K562 (cell line): ENCODE measurements at regions not wholly inside any gene's neighbourhood (a gene's known extent, or its start where the extent isn't known, plus 50 kb on each side); places are given as distances from the start of the nearest gene placed in this dataset.

ENCODE experiments used
- GTF2E2 ChIP-seq: fragments of 200-800 bp; sonication (Bioruptor generic); IDR thresholded peaks from 2 replicates; pipeline ENCODE4 v1.6.1; 2016; ENCODE audit warnings: missing genetic modification characterization, missing compliant biosample characterization
- HDAC3 ChIP-seq: fragments of 450-650 bp; IDR thresholded peaks from 2 replicates; pipeline ENCODE4 v1.6.1; 2018; ENCODE audit warnings: borderline replicate concordance, mild to moderate bottlenecking, moderate library complexity; ENCODE audit not compliant: partially characterized antibody
- JUN ChIP-seq, 2 experiments: sonication (generic) in 1 of 2; formaldehyde crosslinking in 1 of 2; IDR thresholded peaks; 2 replicates each; pipeline versions ENCODE4 v1.6.1 to v1.8.0; 2012 to 2022; ENCODE audit warnings: borderline replicate concordance in 2 of 2, mild to moderate bottlenecking in 2 of 2, improper control_type of control experiment in 1 of 2, low read depth in 1 of 2, low read length in 1 of 2, missing genetic modification reagents in 1 of 2
- KLF16 ChIP-seq: IDR thresholded peaks from 2 replicates; pipeline ENCODE4 v1.6.1; 2016; ENCODE audit warnings: antibody characterized with exemption
- NR2F6 ChIP-seq: fragments of 450-650 bp; formaldehyde crosslinking; IDR thresholded peaks from 2 replicates; pipeline ENCODE4 v1.4.0; 2020; ENCODE audit warnings: mild to moderate bottlenecking
- OTX1 ChIP-seq: fragments of 450-650 bp; formaldehyde crosslinking; IDR thresholded peaks from 2 replicates; pipeline ENCODE4 v1.4.0; 2022; ENCODE audit warnings: mild to moderate bottlenecking
- RBBP5 ChIP-seq: fragments of 200-600 bp; sonication (generic); IDR thresholded peaks from 2 replicates; pipeline ENCODE4 v1.6.1; 2012; ENCODE audit warnings: borderline replicate concordance, mild to moderate bottlenecking, low read length, control low read depth, inconsistent platforms; ENCODE audit not compliant: insufficient read depth, poor library complexity, severe bottlenecking
- U2AF2 ChIP-seq: fragments of 200-400 bp; formaldehyde crosslinking; optimal IDR thresholded peaks from 2 replicates; pipeline ENCODE3; 2017; ENCODE audit warnings: low read depth, mild to moderate bottlenecking, low read length
- ZNF134 ChIP-seq: fragments of 250-450 bp; sonication (Bioruptor Pico); conservative IDR thresholded peaks from 2 replicates; pipeline ENCODE4 v1.4.0; 2020
- ZNF23 ChIP-seq: fragments of 250-450 bp; sonication (Bioruptor Pico); IDR thresholded peaks from 2 replicates; pipeline ENCODE4 v1.4.0; 2020; ENCODE audit warnings: mild to moderate bottlenecking
- ZNF76 ChIP-seq: fragments of 250-450 bp; sonication (Bioruptor Pico); IDR thresholded peaks from 2 replicates; pipeline ENCODE4 v1.4.0; 2020; ENCODE audit warnings: mild to moderate bottlenecking, moderate library complexity, borderline replicate concordance
- TF ChIP-seq, protein P1 (sequence below): IDR thresholded peaks from 2 replicates; pipeline ENCODE4 v1.6.1; 2011; ENCODE audit warnings: borderline replicate concordance, low read depth, mild to moderate bottlenecking, moderate library complexity, low read length; ENCODE audit not compliant: insufficient read depth, poor library complexity, severe bottlenecking
- TF ChIP-seq, protein P2 (sequence below): fragments of 250-450 bp; sonication (Bioruptor Pico); IDR thresholded peaks from 2 replicates; pipeline ENCODE4 v1.9.0; 2021; ENCODE audit warnings: mild to moderate bottlenecking, inconsistent platforms
- TF ChIP-seq, protein P3 (sequence below), 2 experiments: fragments of 150-350 bp in 1 of 2; IDR thresholded peaks; 2 replicates each; pipeline ENCODE4 v1.6.1; 2012 to 2016; ENCODE audit warnings: low read depth in 2 of 2, low read length in 2 of 2, mild to moderate bottlenecking in 1 of 2, moderate library complexity in 1 of 2
- TF ChIP-seq, protein P4 (sequence below): sonication (generic); formaldehyde crosslinking; IDR thresholded peaks from 2 replicates; pipeline ENCODE4 v1.8.0; 2022; ENCODE audit warnings: missing genetic modification reagents, mild to moderate bottlenecking, moderate library complexity, borderline replicate concordance

DNA sequence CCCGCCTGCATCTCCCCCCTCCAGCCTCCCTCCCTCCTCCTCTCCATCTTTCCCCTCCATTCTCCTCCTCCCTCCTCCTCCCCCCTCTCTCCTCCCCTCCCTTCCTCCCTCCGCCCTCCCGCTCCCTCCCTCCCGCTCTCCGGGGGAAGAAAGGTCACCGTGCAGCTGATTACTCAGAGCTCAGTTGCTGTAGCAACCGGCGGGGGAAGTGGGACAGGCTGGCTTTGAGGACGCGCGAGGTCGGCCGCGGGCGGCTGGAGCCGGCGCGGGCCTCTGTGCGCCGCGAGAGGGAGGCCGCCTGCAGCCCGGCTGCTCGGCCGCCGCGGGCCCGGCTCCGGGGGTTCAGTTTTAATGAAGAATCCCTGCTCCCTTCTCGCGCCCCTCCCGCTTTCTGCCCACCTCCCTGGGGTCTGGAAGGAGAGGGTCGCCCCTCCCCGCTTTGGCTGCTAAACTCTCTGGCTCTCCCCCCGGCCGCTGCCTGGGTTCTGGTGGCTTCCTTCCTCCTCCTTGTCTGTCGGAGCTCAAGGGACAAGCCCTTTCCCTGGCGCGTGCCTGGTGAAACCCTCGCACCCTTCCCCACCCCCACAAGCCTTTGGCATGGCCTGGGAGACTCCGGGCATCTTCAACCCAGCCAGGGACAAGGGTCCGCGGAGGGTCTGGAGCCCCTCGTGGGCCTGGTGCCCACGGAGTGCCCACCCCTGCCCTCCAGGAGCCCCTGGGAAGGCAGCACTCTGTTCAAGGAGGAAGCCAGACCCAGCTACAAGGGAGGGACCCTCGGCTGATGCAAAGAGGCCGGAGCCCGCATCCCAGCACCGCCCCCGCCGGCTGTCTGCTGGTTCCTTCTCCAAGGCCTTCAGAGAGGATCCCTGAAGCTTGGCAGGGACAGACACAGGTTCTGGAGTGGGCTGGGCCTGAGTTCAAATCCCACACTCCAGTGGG, 160.3 kb downstream of the C9orf50 start (continued):
- TF ChIP-seq, protein P1, sequence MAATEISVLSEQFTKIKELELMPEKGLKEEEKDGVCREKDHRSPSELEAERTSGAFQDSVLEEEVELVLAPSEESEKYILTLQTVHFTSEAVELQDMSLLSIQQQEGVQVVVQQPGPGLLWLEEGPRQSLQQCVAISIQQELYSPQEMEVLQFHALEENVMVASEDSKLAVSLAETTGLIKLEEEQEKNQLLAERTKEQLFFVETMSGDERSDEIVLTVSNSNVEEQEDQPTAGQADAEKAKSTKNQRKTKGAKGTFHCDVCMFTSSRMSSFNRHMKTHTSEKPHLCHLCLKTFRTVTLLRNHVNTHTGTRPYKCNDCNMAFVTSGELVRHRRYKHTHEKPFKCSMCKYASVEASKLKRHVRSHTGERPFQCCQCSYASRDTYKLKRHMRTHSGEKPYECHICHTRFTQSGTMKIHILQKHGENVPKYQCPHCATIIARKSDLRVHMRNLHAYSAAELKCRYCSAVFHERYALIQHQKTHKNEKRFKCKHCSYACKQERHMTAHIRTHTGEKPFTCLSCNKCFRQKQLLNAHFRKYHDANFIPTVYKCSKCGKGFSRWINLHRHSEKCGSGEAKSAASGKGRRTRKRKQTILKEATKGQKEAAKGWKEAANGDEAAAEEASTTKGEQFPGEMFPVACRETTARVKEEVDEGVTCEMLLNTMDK, result peak; percentile 15
- TF ChIP-seq, protein P2, sequence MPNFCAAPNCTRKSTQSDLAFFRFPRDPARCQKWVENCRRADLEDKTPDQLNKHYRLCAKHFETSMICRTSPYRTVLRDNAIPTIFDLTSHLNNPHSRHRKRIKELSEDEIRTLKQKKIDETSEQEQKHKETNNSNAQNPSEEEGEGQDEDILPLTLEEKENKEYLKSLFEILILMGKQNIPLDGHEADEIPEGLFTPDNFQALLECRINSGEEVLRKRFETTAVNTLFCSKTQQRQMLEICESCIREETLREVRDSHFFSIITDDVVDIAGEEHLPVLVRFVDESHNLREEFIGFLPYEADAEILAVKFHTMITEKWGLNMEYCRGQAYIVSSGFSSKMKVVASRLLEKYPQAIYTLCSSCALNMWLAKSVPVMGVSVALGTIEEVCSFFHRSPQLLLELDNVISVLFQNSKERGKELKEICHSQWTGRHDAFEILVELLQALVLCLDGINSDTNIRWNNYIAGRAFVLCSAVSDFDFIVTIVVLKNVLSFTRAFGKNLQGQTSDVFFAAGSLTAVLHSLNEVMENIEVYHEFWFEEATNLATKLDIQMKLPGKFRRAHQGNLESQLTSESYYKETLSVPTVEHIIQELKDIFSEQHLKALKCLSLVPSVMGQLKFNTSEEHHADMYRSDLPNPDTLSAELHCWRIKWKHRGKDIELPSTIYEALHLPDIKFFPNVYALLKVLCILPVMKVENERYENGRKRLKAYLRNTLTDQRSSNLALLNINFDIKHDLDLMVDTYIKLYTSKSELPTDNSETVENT (CRISPR knock-in tag), result peak; percentile 54; the same call in 1 of the 2 replicates
- TF ChIP-seq, protein P3, sequence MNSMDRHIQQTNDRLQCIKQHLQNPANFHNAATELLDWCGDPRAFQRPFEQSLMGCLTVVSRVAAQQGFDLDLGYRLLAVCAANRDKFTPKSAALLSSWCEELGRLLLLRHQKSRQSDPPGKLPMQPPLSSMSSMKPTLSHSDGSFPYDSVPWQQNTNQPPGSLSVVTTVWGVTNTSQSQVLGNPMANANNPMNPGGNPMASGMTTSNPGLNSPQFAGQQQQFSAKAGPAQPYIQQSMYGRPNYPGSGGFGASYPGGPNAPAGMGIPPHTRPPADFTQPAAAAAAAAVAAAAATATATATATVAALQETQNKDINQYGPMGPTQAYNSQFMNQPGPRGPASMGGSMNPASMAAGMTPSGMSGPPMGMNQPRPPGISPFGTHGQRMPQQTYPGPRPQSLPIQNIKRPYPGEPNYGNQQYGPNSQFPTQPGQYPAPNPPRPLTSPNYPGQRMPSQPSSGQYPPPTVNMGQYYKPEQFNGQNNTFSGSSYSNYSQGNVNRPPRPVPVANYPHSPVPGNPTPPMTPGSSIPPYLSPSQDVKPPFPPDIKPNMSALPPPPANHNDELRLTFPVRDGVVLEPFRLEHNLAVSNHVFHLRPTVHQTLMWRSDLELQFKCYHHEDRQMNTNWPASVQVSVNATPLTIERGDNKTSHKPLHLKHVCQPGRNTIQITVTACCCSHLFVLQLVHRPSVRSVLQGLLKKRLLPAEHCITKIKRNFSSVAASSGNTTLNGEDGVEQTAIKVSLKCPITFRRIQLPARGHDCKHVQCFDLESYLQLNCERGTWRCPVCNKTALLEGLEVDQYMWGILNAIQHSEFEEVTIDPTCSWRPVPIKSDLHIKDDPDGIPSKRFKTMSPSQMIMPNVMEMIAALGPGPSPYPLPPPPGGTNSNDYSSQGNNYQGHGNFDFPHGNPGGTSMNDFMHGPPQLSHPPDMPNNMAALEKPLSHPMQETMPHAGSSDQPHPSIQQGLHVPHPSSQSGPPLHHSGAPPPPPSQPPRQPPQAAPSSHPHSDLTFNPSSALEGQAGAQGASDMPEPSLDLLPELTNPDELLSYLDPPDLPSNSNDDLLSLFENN (IDR thresholded peaks at IDR 0.05; ENCODE audit: low read depth in 2 of 2, low read length in 2 of 2), result 0 out of 4 replicates have a peak, but pooled peaks of 1 of the 2 experiments have one; percentile 11
- TF ChIP-seq, protein P4, sequence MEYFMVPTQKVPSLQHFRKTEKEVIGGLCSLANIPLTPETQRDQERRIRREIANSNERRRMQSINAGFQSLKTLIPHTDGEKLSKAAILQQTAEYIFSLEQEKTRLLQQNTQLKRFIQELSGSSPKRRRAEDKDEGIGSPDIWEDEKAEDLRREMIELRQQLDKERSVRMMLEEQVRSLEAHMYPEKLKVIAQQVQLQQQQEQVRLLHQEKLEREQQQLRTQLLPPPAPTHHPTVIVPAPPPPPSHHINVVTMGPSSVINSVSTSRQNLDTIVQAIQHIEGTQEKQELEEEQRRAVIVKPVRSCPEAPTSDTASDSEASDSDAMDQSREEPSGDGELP (CRISPR knock-in tag), result peak; percentile 96
- TF ChIP-seq ZNF134 (0 out of 2 replicates have a peak, but pooled peaks have one; percentile 24), HDAC3 (no peak), ZNF76 (CRISPR knock-in tag) (peak; percentile 50; the same call in 1 of the 2 replicates), NR2F6 (CRISPR knock-in tag) (no peak), OTX1 (CRISPR knock-in tag) (peak; percentile 84), U2AF2 (no peak), JUN (IDR thresholded peaks at IDR 0.05; ENCODE audit: borderline replicate concordance, low read depth, low read length) (peak; percentile 72), JUN (CRISPR knock-in tag; IDR thresholded peaks at IDR 0.05; ENCODE audit: borderline replicate concordance) (no peak), RBBP5 (peak; percentile 80), GTF2E2 (tag) (peak; percentile 94), ZNF23 (CRISPR knock-in tag) (peak; percentile 49; the same call in 1 of the 2 replicates), KLF16 (peak; percentile 81)
- TF ChIP-seq, all 486 proteins: peak for 146
